IPS DF 6.9 (cell line): ENCODE measurements at regions not wholly inside any gene's neighbourhood (a gene's known extent, or its start where the extent isn't known, plus 50 kb on each side); places are given as distances from the start of the nearest gene placed in this dataset.
"Not testable (repeated sequence)": the region's sequence is repeated elsewhere in the genome, so short reads cannot be mapped to it uniquely, and the experiment has no call there.

Source experiments
- DNase-seq: peaks from one replicate; pipeline ENCODE4 v3.0.0-alpha.2; 2013; ENCODE audit warnings: low read depth, low spot score
- H3K27ac ChIP-seq: one replicate; pipeline ENCODE4 v1.5.1; 2013; ENCODE audit warnings: low read length, control low read depth
- H3K27me3 ChIP-seq: 2 replicates; pipeline ENCODE4 v1.6.1; 2013; ENCODE audit warnings: mild to moderate bottlenecking, low read length; ENCODE audit not compliant: control insufficient read depth, insufficient read depth
- H3K36me3 ChIP-seq: 2 replicates; pipeline ENCODE4 v1.6.1; 2013; ENCODE audit warnings: low read length; ENCODE audit not compliant: control insufficient read depth, insufficient read depth
- H3K4me1 ChIP-seq: 2 replicates; pipeline ENCODE4 v1.6.1; 2013; ENCODE audit warnings: low read length; ENCODE audit not compliant: control insufficient read depth, insufficient read depth
- H3K4me3 ChIP-seq: 2 replicates; pipeline ENCODE4 v1.5.1; 2013; ENCODE audit warnings: mild to moderate bottlenecking, low read length
- H3K9me3 ChIP-seq: 2 replicates; pipeline ENCODE4 v1.6.1; 2013; ENCODE audit warnings: low read length, inconsistent platforms; ENCODE audit not compliant: control insufficient read depth, insufficient read depth
- WGBS: extraction: QIAGEN DNeasy Blood & Tissue Kit; methylation state at CpG from one replicate; pipeline ENCODE4 v1.1.7; 2013; ENCODE audit warnings: mixed read lengths, missing lambda C conversion rate; ENCODE audit not compliant: insufficient read length, insufficient coverage; 5-methylcytosine and 5-hydroxymethylcytosine counted together

- no peak for DNase-seq
- Histone ChIP-seq H3K27ac (no peak overlapping the region), H3K27me3 (no peaks in the 10 kb centered on the region), H3K9me3 (no peaks in the 10 kb centered on the region), H3K4me1 (no peaks in the 10 kb centered on the region), H3K36me3 (no peaks in the 10 kb centered on the region), H3K4me3 (no peak overlapping the region)
- WGBS: no CpG with 5 or more reads among the region's 9 CpGs
Measured at GRCh38 chr6:121680058-121680457, 244.6 kb downstream of the GJA1 start.

GRCh38 chr6:121682666-121683065 is 247.2 kb downstream of the GJA1 start:
- no peaks in the 10 kb centered on the region for H3K27me3 ChIP-seq
- no peak overlapping the region for H3K27ac ChIP-seq
- no peaks in the 10 kb centered on the region for H3K9me3 ChIP-seq
- no peak for DNase-seq
- no peaks in the 10 kb centered on the region for H3K36me3 ChIP-seq
- no peak overlapping the region for H3K4me3 ChIP-seq
- H3K4me1 ChIP-seq: no peaks in the 10 kb centered on the region
- no CpG with 5 or more reads among the region's 25 CpGs for WGBS

- H3K36me3 ChIP-seq, H3K4me1 ChIP-seq: not testable (repeated sequence)
- WGBS: no CpG with 5 or more reads among the region's 10 CpGs
Measured at GRCh38 chr6:121685806-121686205, 250.4 kb downstream of the GJA1 start.

GRCh38 chr6:121686611-121687023 is 251.2 kb downstream of the GJA1 start:
- no peaks in the 10 kb centered on the region for H3K27me3 ChIP-seq
- H3K9me3 ChIP-seq: no peaks in the 10 kb centered on the region
- WGBS: no CpG with 5 or more reads among the region's 29 CpGs
- H3K36me3 ChIP-seq: no peaks in the 10 kb centered on the region
- H3K4me1 ChIP-seq: no peaks in the 10 kb centered on the region
- no peak for DNase-seq
- no peak overlapping the region for H3K27ac ChIP-seq
- no peak overlapping the region for H3K4me3 ChIP-seq

More at GRCh38 chr6:121685806-121686205, 250.4 kb downstream of the GJA1 start:
- not testable (repeated sequence) for H3K9me3 ChIP-seq, H3K27me3 ChIP-seq, H3K27ac ChIP-seq, H3K4me3 ChIP-seq, DNase-seq

- no peaks in the 10 kb centered on the region for H3K4me1 ChIP-seq
- no peak overlapping the region for H3K4me3 ChIP-seq
- no peaks in the 10 kb centered on the region for H3K9me3 ChIP-seq
- no peaks in the 10 kb centered on the region for H3K27me3 ChIP-seq
- no peak overlapping the region for H3K27ac ChIP-seq
- no CpG with 5 or more reads among the region's 2 CpGs for WGBS
- H3K36me3 ChIP-seq: no peaks in the 10 kb centered on the region
- no peak for DNase-seq
Measured at GRCh38 chr6:121688974-121689373, 253.5 kb downstream of the GJA1 start.

- Histone ChIP-seq H3K27ac (no peak overlapping the region), H3K36me3 (no peaks in the 10 kb centered on the region), H3K4me1 (no peaks in the 10 kb centered on the region), H3K9me3 (no peaks in the 10 kb centered on the region), H3K4me3 (no peak overlapping the region), H3K27me3 (no peaks in the 10 kb centered on the region)
- no CpG with 5 or more reads among the region's 1 CpG for WGBS
- no peak for DNase-seq
Measured at GRCh38 chr6:121691126-121691551, 255.7 kb downstream of the GJA1 start.

GRCh38 chr6:121694389-121694788 is 258.9 kb downstream of the GJA1 start:
- no peaks in the 10 kb centered on the region for H3K27me3 ChIP-seq
- H3K4me1 ChIP-seq: no peaks in the 10 kb centered on the region
- H3K36me3 ChIP-seq: no peaks in the 10 kb centered on the region
- no peak overlapping the region for H3K27ac ChIP-seq
- H3K9me3 ChIP-seq: no peaks in the 10 kb centered on the region
- no peak for DNase-seq
- WGBS: no CpG with 5 or more reads among the region's 3 CpGs
- H3K4me3 ChIP-seq: no peak overlapping the region

- no peak for DNase-seq
- Histone ChIP-seq H3K36me3 (no peaks in the 10 kb centered on the region), H3K9me3 (no peaks in the 10 kb centered on the region), H3K4me3 (no peak overlapping the region), H3K27me3 (no peaks in the 10 kb centered on the region), H3K27ac (no peak overlapping the region), H3K4me1 (no peaks in the 10 kb centered on the region)
- WGBS: no CpG with 5 or more reads among the region's 3 CpGs
Measured at GRCh38 chr6:121694801-121695251, 259.4 kb downstream of the GJA1 start.

GRCh38 chr6:121695329-121695728 is 259.9 kb downstream of the GJA1 start:
- no CpG with 5 or more reads among the region's 3 CpGs for WGBS
- DNase-seq: no peak
- no peaks in the 10 kb centered on the region for H3K9me3 ChIP-seq
- H3K4me3 ChIP-seq: no peak overlapping the region
- H3K4me1 ChIP-seq: no peaks in the 10 kb centered on the region
- no peaks in the 10 kb centered on the region for H3K36me3 ChIP-seq
- H3K27me3 ChIP-seq: no peaks in the 10 kb centered on the region
- H3K27ac ChIP-seq: no peak overlapping the region

- H3K4me1 ChIP-seq: no peaks in the 10 kb centered on the region
- no peak overlapping the region for H3K4me3 ChIP-seq
- no peak for DNase-seq
- H3K36me3 ChIP-seq: no peaks in the 10 kb centered on the region
- no peaks in the 10 kb centered on the region for H3K27me3 ChIP-seq
- H3K27ac ChIP-seq: no peak overlapping the region
- no peaks in the 10 kb centered on the region for H3K9me3 ChIP-seq
- WGBS: no CpG with 5 or more reads among the region's 6 CpGs
Measured at GRCh38 chr6:121697921-121698320, 262.5 kb downstream of the GJA1 start.

- H3K36me3 ChIP-seq: no peaks in the 10 kb centered on the region
- no peak overlapping the region for H3K4me3 ChIP-seq
- no peak for DNase-seq
- no peaks in the 10 kb centered on the region for H3K4me1 ChIP-seq
- no peaks in the 10 kb centered on the region for H3K9me3 ChIP-seq
- no peaks in the 10 kb centered on the region for H3K27me3 ChIP-seq
- no peak overlapping the region for H3K27ac ChIP-seq
Measured at GRCh38 chr6:121698617-121699016, 263.2 kb downstream of the GJA1 start.
